ENCODE measurements at regions not wholly inside any gene's neighbourhood (a gene's known extent, or its start where the extent isn't known, plus 50 kb on each side); places are given as distances from the start of the nearest gene placed in this dataset.

DNA sequence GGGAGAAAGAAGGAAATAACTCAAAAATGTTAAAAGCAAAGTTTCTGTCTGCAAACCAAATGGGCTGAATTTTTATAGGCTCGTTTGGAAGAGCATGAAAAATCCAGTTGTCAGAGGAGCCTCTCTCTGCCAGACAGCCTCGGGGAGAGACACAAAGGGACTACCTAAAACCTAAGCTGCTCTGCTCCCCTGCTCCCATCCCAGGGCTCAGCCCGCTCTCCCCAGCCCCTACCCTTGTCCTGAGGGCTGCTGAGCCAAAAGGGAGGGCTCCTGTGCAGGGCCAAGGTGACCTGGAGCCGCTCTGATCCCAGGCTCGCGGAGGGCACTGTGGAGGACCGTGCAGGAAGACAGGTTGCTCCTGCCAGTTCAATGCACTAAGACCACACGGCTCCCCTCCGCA, 96.7 kb upstream of the UQCRFS1 start:
- TF ChIP-seq, protein P1, sequence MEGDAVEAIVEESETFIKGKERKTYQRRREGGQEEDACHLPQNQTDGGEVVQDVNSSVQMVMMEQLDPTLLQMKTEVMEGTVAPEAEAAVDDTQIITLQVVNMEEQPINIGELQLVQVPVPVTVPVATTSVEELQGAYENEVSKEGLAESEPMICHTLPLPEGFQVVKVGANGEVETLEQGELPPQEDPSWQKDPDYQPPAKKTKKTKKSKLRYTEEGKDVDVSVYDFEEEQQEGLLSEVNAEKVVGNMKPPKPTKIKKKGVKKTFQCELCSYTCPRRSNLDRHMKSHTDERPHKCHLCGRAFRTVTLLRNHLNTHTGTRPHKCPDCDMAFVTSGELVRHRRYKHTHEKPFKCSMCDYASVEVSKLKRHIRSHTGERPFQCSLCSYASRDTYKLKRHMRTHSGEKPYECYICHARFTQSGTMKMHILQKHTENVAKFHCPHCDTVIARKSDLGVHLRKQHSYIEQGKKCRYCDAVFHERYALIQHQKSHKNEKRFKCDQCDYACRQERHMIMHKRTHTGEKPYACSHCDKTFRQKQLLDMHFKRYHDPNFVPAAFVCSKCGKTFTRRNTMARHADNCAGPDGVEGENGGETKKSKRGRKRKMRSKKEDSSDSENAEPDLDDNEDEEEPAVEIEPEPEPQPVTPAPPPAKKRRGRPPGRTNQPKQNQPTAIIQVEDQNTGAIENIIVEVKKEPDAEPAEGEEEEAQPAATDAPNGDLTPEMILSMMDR (IDR thresholded peaks at IDR 0.05) = no peak
- H3K4me3 Mint-ChIP-seq (ENCODE audit: unreplicated experiment) = no peak overlapping the region
- no peaks in the 10 kb centered on the region for H3K9me3 Mint-ChIP-seq (ENCODE audit: low read depth)
- no peaks in the 10 kb centered on the region for H3K36me3 Mint-ChIP-seq (ENCODE audit: low read depth)
- DNase-seq (ENCODE audit: low spot score) = no peak
- peaks cover 37% of the 10 kb centered on the region for H3K27me3 Mint-ChIP-seq (ENCODE audit: low read depth)
- no peaks in the 10 kb centered on the region for H3K4me1 Mint-ChIP-seq (ENCODE audit: low read depth)
- no peak overlapping the region for H3K27ac Mint-ChIP-seq (ENCODE audit: unreplicated experiment)

- no peak overlapping the region for H3K4me3 Mint-ChIP-seq (ENCODE audit: unreplicated experiment)
- TF ChIP-seq, protein P1 (IDR thresholded peaks at IDR 0.05) = no peak
- no peaks in the 10 kb centered on the region for H3K4me1 Mint-ChIP-seq (ENCODE audit: low read depth)
- H3K36me3 Mint-ChIP-seq (ENCODE audit: low read depth) = no peaks in the 10 kb centered on the region
- H3K27ac Mint-ChIP-seq (ENCODE audit: unreplicated experiment) = no peak overlapping the region
- no peaks in the 10 kb centered on the region for H3K9me3 Mint-ChIP-seq (ENCODE audit: low read depth)
- H3K27me3 Mint-ChIP-seq (ENCODE audit: low read depth) = peaks cover 32% of the 10 kb centered on the region
- DNase-seq (ENCODE audit: low spot score) = no peak
Observed at GRCh38 chr19:29311191-29311790, 98.3 kb upstream of the UQCRFS1 start.

- Mint-ChIP-seq H3K4me3 (ENCODE audit: unreplicated experiment) (no peak overlapping the region), H3K4me1 (ENCODE audit: low read depth) (no peaks in the 10 kb centered on the region), H3K36me3 (ENCODE audit: low read depth) (no peaks in the 10 kb centered on the region), H3K27ac (ENCODE audit: unreplicated experiment) (no peak overlapping the region), H3K27me3 (ENCODE audit: low read depth) (peaks cover 17% of the 10 kb centered on the region), H3K9me3 (ENCODE audit: low read depth) (no peaks in the 10 kb centered on the region)
- TF ChIP-seq, protein P1 (IDR thresholded peaks at IDR 0.05) = no peak
- DNase-seq (ENCODE audit: low spot score) = no peak
Observed at GRCh38 chr19:29315556-29316190, 102.7 kb upstream of the UQCRFS1 start.

- Mint-ChIP-seq H3K4me1 (ENCODE audit: low read depth) (no peaks in the 10 kb centered on the region), H3K27me3 (ENCODE audit: low read depth) (no peaks in the 10 kb centered on the region), H3K27ac (ENCODE audit: unreplicated experiment) (no peak overlapping the region), H3K9me3 (ENCODE audit: low read depth) (no peaks in the 10 kb centered on the region), H3K36me3 (ENCODE audit: low read depth) (no peaks in the 10 kb centered on the region), H3K4me3 (ENCODE audit: unreplicated experiment) (no peak overlapping the region)
- no peak for DNase-seq (ENCODE audit: low spot score)
- TF ChIP-seq, protein P1 (IDR thresholded peaks at IDR 0.05) = no peak
Observed at GRCh38 chr19:29318581-29318980, 105.6 kb upstream of the UQCRFS1 start.

- H3K27me3 Mint-ChIP-seq (ENCODE audit: low read depth) = no peaks in the 10 kb centered on the region
- no peak for DNase-seq (ENCODE audit: low spot score)
- no peak overlapping the region for H3K27ac Mint-ChIP-seq (ENCODE audit: unreplicated experiment)
- no peak overlapping the region for H3K4me3 Mint-ChIP-seq (ENCODE audit: unreplicated experiment)
- no peaks in the 10 kb centered on the region for H3K36me3 Mint-ChIP-seq (ENCODE audit: low read depth)
- H3K9me3 Mint-ChIP-seq (ENCODE audit: low read depth) = no peaks in the 10 kb centered on the region
- H3K4me1 Mint-ChIP-seq (ENCODE audit: low read depth) = no peaks in the 10 kb centered on the region
- TF ChIP-seq, protein P1 (IDR thresholded peaks at IDR 0.05) = no peak
Observed at GRCh38 chr19:29320086-29320485, 107.1 kb upstream of the UQCRFS1 start.
